ENCODE measurements at regions not wholly inside any gene's neighbourhood (a gene's known extent, or its start where the extent isn't known, plus 50 kb on each side); places are given as distances from the start of the nearest gene placed in this dataset.

DNA sequence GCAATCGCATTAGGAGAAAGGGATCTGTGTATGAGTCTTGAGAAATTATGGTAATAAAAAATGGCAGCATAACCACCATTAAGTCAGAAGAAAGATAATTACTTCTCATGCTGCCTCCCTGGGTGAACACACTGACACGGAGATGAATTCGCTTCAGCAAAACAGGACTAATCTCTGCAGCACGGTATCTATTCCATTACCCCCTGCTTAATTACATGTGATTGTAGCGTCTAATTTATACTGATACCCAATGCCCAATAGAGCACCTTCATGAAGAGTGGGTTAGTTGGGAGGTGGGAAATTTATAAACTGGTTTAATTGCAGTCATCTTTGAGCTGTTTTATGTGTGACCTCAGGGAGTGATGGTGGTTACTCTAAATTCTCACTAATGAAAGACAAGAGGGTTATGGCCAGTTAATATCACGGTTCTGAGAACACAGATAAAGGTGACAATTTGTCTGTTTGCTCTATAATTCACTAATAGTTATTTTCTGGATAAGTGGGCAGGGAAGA lies 476.2 kb upstream of the SULF2 start:
- TF ChIP-seq, protein P1, sequence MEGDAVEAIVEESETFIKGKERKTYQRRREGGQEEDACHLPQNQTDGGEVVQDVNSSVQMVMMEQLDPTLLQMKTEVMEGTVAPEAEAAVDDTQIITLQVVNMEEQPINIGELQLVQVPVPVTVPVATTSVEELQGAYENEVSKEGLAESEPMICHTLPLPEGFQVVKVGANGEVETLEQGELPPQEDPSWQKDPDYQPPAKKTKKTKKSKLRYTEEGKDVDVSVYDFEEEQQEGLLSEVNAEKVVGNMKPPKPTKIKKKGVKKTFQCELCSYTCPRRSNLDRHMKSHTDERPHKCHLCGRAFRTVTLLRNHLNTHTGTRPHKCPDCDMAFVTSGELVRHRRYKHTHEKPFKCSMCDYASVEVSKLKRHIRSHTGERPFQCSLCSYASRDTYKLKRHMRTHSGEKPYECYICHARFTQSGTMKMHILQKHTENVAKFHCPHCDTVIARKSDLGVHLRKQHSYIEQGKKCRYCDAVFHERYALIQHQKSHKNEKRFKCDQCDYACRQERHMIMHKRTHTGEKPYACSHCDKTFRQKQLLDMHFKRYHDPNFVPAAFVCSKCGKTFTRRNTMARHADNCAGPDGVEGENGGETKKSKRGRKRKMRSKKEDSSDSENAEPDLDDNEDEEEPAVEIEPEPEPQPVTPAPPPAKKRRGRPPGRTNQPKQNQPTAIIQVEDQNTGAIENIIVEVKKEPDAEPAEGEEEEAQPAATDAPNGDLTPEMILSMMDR (IDR thresholded peaks at IDR 0.05; ENCODE audit: low read depth, low read length, poor library complexity, severe bottlenecking) = no peak
- TF ChIP-seq EZH2phosphoT487 (IDR thresholded peaks at IDR 0.05; ENCODE audit: borderline replicate concordance, low read length) = no peak
